ENCODE measurements at regions not wholly inside any gene's neighbourhood (a gene's known extent, or its start where the extent isn't known, plus 50 kb on each side); places are given as distances from the start of the nearest gene placed in this dataset.
"Not testable (repeated sequence)": the region's sequence is repeated elsewhere in the genome, so short reads cannot be mapped to it uniquely, and the experiment has no call there.

DNA sequence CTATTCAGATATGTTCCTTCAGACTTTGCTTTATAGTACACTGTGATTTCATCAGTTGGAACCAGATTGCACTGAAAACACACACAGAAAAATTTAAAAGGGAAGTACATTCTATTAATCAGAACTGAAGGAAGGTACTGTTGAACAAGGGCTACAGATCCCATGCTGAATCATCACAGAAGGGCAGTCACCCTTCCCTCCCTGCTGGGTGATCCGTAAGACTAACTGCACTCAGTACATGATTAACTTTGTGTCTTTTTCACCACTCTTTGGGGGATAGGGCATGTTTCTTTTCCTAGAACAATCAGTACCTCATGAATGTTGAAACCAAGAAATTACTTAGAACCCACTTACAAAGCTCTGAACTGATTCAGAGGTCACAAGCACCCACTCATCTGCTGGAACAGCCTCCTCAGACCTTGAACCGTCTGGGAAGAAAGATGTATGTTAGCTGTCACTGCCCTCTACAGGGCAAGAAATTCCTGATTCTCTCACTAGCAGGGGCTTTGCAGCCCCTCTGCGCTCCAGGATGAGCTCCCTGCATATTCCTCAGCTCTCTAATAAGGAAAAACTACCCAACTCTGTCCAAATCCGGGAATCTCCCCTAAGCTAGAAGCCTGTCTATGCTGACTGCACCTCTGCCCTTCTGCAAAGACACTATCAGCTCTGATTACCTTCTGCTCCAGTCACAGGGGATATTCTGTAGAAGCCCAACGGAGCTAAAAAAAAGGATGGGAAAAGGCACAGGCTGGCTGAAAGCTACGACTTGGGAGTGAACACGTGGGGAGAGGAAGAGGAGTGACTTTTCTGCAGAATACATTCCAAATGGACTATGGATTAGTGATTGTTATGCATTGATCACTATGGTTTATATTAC, 51.0 kb downstream of the IARS1 start:
- DNase-seq (ENCODE audit: low read depth): peak; percentile 63

DNA sequence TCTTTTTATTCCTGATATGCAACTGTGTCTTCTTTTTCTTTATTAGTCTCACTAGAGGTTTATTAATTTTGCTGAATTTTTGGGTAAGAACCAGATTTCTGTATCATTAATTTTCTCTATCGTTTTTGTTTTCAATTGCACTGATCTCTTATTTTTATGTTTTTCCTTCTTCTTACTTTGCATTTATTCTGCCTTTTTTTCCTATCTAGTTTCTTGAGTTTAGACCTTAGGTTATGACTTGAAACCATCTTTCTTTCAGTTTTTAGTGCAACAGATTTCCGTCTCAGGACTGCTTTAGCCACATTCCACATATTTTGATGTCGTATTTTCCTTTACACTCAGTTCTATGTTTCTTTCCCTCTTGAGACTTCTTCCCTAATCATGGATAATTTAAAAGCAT, 56.6 kb downstream of the IARS1 start:
- DNase-seq (ENCODE audit: low read depth): no peak

DNA sequence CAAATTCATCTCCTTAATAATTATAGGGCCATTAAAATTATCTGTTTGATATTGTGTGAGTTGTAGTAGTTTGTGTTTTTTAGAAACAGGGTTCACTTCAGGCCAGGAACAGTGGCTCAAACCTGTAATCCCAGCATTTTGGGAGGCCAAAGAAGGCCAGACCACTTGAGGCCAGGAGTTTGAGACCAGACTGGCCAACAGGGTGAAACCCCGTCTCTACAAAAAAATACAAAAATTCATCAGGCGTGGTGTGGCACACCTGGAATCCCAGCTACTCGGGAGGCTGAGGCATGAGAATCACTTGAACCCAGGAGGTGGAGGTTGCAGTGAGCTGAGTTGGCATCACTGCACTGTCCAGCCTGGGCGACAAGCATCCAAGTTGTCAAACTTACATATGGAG, 57.0 kb downstream of the IARS1 start:
- DNase-seq (ENCODE audit: low read depth): no peak

DNA sequence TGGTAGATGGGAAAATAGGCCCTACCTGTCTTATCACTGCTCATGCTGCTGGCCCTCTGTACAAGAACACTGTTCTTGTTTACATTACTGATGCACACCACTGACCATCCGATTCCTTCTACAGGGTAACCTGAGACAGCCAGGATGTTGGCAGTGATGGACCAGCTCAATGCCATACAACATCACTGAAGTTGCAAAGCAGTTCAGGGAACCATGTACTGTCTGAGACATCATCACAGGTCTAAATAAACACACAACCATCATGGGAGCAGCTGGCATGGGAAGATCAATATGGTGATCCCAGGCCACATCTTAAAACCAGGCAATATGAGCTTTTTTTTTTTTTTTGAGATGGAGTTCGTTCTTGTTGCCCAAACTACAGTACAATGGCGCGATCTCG, 59.0 kb downstream of the IARS1 start:
- no peak for DNase-seq (ENCODE audit: low read depth)

DNA sequence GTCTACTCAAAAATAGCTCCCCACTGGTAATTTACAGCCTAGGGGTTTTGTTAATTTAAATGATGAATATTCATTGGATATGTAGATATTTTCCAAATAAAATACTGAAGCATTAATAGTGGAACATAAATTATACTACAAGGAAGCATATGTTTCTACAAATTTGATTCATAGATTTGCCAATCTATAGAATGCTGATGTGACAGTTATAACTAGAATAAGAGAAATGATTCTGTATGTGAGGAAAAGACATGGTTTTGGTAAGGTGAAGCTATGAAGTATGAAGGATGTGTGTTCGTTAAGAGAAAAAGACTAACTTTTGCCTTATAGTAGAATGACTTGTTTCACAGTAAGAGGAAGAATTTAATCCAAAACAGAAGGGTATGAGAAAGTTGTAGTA, 61.3 kb downstream of the IARS1 start:
- DNase-seq (ENCODE audit: low read depth): no peak

DNA sequence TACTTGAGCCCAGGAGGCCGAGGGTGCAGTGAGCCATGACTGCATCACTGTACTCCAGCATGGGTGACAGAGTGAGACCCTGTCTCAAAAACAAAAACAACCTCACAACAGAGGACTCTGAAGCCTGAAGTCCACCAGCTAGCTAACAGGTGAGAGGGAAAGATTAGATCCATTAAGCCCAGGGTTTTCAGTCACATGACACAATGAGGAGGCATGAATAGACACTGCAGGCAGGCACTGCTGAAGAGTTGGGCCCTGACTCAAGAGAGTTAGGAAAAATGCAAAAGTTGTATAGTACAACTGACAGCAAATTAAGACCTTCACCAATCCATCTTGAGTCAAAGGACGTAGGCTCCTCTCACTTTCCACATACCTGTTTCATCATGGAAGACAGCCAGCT, 64.9 kb downstream of the IARS1 start:
- no peak for DNase-seq (ENCODE audit: low read depth)

DNA sequence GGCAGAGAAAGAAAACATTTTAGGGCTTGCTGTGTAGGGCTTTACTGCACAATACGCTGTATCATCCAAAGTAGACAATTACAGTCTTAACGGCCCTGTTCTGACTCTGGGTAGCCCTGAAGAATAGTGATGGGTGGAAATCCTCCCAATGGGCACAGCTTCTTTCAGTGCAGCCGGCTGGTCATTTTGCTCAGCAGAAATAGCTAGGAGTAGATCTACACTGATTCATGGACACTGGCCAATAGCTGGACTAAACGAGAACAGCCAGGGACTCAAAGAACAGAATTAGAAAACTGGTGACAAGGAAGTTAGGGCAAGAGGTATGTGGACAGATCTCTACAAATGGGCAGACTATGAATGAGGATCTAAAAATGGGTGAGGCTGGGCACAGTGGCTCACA, 69.3 kb downstream of the IARS1 start:
- DNase-seq (ENCODE audit: low read depth): no peak

DNA sequence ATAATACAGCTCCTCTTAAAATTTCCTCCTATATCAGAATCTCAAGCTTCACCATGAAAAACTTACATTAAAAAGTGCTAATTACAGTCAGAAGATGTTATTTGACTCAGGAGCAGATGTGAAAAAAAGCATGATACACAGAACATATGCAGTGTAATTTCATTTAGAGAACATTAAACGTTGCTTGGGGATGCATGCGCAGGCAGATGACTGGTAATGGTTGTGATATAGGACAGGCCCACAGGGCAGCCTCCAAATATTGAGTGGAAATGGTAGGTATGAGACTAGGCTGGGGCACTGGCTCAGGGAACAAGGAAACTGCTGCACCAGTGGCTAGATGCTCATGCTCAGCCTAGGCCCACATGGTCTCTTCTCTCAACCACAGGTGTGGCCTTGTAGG, 69.7 kb downstream of the IARS1 start:
- DNase-seq (ENCODE audit: low read depth): no peak

DNA sequence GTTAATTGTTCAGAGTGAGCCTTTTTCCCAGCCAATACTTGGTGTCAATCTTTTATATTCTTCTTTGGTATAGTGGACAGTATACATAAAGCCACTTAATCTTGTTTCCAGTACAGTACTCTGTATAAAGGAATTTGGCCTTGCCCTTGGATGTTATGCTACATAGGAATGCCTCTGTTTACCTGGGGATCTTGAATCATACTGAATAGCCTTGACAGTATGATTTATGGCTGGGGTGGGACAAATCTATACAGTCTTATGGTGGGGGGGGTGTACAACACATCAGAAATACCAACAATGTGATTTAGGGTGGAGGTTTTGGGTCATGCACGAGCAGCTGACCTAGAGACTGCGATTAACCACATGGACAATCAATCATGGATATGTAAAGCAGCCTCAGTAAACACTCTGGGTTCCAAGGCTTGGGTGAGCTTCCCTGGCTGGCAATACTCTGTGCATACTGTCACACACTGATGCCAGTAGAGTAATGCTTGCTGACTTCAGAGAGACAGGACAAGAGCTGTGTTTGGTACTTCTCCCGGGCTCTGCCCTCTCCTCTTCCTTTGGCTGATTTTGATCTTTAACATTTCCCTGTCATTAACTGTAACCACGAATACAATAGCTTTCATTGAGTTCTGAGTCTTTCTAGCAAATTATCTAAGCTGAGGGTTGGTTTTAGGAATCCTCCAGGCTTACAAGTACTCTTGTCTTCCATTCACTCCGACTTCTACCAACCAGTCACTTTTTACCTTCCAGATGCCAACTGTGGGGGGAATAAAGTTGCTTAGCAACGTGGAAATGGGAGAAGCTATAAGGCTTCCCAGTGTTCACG, 84.6 kb downstream of the IARS1 start:
- DNase-seq (ENCODE audit: low read depth): no peak

DNA sequence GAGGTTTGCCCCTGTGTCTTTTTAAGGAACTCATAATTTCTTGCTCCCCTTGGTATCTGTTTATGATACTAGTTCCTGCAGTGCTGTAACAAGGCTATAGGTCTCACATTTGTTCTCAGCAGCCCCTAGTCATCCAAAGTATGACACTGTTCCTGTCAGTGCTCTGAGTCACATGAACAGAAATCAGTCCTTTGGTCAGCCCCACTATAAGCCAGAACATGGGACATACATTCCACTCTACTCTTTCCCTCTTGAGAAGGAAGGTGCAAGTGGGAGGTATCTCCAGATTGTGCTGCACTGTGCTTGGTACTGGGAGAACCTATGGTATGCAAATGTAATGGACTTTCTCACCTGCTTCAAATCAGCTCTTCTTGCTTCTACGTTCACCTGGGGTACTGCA, 87.0 kb downstream of the IARS1 start:
- no peak for DNase-seq (ENCODE audit: low read depth)

DNA sequence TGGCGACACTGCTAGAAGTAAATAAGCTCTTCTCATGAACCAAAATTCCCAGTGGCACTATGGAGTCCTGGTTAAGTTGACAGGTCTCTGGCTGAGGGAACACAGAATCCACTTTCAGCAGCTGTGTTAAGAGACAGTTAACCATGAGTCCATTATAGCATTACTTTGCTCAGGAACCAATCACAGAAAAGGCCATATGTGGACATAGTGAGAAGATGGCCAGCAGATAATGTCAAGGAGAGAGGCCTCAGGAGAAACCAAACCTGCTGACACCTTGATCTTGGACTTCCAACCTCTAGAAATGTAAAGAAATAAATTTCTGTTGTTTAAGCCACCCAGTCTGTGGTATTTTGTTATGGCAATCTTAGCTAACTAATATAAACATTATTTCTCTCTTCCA, 88.7 kb upstream of the SPTLC1 start:
- DNase-seq (ENCODE audit: low read depth): not testable (repeated sequence)

DNA sequence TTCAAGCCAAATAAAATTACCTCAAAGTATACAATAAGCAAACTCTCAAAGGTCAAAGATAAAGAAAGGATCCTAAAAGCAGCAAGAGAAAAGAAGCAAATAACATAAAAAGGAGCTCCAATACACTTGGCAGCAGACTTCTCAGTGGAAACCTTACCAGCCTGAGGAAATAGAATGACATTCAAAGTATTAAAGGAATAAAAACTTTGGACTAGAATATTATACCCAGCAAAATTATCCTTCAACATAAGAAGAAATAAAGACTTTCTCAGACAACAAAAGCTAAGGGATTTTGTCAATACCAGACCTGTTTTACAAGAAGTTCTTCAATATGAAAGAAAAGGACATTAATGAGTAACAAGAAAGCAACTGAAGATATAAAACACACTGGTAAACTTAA, 83.0 kb upstream of the SPTLC1 start:
- DNase-seq (ENCODE audit: low read depth): not testable (repeated sequence)

DNA sequence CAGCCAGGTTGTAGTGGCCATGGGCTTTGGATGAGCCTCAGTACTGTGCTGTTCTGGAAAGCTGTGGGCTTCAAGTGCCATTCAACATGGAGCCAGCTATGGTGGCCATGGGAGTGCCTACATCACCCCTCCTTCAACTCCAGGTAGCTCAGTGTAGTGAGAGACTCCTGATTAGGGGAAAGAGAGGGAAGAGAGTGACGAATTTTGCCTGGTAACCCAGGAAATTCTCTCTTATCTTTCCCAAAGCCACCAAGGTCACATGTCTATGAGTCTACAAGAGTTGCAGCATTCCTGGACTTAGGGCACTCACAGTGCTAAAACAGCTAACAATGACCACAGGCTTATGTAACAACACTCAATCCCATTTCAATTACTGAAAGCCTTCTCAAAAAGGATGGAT, 81.7 kb upstream of the SPTLC1 start:
- no peak for DNase-seq (ENCODE audit: low read depth)

DNA sequence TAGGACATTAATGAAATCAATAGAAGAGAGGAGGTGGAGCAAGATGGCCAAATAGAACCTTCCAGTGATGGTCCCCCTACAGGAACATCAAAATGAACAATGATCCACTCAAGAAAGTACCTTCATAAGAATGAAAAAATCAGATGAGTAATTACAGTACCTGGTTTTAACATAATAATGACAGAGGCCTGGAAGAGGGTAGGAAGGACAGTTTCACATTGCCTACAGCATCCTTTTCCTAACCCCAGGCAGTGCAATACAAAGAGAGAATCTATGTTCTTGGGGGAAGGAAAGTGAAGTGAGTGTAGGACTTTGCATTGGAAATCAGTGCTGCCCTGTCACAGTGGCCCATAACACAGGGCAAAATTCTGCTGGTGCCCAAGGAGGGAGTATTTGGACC, 81.2 kb upstream of the SPTLC1 start:
- DNase-seq (ENCODE audit: low read depth): no peak

DNA sequence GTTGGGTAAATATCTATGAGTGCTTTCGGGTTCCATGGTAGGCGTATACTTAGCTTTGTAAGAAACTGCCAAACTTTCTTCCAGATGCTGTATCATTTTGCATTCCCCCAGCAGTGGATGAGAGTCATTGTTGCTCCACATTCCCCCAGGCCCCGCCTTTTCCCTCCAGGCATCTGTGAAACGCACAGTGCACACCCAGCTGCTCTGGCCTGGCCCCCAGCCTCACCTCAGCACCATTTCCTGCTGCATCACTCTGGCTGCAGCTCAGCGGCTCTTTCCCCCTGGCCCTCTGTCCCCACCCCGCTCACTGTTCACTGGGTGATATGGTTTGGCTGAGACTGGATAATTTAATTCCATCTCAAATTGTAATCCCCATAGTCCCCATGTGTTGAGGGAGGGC, 76.6 kb upstream of the SPTLC1 start:
- no peak for DNase-seq (ENCODE audit: low read depth)

DNA sequence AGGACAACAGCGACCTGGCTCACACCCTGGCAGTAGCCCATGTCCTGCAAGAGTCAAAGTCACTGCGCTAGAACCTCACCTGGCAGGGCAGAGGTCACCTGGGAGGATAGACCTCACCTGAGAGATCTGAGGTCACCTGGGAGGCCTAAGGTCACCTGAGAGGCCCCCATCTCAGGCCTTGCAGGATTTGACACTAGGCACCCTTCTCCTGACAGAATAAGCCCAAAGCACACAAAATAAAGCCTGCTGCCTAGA, 75.2 kb upstream of the SPTLC1 start:
- DNase-seq (ENCODE audit: low read depth): no peak

DNA sequence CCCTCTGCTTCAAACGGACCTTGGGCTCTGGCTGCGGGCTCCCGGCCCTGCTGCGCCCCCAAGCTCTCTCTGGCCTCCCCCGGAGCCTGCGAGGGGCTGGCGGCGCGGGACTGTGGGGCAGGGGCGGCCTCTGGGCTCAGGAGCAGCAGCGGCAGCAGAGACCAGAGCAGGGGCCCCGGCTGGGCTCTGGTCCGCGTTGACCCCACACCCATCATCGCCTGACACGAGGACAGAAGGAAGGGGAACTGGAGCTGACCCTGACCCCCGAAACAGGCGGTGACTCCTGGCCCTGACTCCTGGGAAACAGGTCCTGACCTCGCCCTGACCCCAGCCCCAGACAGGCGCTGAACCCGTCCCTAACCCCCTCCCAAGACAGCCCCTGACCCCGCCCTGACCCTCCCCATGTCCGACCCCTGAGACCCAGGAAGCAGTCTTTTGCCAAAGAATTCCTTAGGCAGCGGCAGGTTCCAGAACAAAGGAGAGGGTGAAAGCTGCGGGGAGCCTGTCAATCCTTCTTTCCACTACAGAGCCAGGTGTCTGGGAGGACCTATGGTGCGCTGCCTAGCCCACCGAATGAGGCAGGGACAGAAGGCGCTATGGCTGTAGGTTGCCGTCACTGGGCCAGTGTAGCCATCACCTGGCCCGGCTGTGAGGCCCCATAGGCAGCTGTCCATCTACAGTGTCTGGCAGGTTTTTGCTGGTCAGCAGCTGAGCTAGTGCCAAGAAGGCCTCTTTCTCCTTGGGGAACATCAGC, 74.7 kb upstream of the SPTLC1 start:
- DNase-seq (ENCODE audit: low read depth): no peak

DNA sequence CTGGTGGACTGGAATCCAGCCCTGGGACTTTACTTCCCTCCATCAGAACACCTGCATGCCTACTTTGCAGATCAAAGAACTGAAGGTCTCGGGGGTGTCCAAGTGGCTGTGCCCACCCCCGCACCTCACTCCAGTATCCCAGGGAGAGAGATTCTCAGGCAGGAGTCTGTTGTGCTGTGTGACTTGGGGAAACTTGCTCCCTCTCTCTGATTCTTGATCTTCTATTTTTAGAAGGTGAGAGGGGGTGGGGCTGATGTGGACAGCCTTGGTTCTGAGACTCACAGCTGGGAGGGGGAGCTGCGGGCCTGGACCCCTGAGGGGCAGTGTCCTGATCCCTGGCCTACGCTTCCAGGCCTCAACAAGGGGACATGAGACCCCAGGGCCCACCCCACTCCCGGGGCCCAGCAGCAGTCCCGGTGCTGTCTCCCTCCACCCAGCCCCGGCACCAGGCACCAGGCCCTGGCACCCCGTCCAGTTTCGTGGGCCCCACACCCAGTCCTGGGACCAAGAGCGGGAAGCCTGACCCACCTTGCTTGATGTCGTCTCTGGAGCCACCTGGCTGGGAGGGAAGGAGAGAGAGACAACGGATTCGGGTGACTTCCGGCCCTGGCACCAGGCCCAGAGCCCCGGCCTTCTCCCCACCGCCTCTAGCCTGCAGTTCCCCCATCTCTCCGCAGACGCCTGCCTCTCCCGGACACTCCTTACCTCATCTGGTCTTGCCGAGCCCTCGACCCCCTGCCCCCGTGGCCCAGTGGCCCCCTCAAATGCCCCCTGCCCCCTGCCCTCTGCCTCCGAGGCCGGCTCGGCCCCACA, 74.0 kb upstream of the SPTLC1 start:
- DNase-seq (ENCODE audit: low read depth): no peak

DNA sequence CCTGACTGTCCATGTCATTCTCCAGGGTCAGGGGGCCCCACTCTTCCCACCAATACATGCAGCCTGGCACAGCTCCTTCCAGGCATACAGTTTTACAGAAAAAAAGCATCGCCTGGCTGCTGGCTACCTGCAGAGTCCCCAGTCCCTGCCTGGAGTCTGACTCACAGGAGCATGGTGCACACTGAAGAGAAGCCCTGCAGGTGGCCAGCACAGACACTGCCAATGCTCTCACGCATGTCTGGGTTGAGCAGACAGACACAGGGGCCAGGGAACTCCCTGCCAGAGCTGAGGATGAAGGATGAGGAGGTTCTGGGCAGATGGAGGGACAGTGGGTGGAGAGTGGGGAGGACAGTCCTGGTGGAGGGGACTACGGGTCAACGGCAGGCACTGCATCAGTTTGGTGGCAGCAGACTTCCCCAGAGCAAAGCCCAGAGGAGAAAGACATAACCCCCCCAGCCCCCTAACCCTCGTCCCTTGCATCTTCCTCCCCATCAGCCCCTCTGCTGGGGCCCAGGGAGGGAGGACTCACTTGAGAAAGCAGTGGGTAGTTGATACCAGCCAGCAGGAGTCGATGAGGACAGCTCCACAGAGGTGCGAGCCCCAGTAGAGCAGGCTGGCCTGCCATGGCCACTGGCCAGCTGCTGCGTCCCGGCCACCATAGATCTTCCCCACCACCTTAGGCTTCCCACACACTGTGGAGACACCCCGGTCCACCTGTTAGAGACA, 72.9 kb upstream of the SPTLC1 start:
- no peak for DNase-seq (ENCODE audit: low read depth)

DNA sequence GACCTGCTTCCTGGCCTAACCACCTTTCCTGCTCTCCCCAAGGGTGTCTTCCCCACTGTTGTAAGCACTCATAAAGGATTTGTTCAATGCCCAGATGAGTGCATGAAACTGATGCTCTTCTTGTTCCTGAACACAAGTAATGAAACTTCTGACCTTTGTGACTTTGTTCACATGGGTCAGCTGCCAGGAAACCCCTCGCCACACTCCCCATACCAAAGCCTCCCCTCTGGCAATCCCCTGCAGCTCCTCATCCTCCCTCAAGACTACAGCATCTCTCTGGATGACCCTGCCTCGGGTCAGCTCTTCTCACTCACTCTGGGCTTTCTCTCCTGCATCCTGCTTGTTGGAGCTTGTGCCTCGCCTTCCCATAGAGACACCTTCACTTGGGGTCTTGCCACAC, 72.2 kb upstream of the SPTLC1 start:
- no peak for DNase-seq (ENCODE audit: low read depth)

DNA sequence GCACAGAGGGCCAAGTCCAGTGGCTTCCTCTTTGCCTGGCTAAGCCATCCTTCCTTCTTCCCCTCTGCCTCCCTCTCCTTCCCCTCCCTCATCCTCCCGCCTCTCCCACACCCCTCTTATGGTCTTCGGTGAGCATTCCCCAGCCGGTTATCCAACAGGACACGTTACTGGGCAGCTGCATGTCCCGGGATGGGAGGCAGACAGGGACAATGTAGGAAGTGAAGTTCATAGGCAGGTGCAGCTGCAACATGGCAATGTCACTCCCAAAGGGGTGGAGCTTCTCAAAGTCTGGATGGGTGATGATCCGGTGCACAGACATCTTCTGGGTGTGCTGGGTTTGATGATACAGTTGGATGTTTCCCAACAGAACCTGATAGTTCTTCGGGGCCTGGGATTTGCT, 71.4 kb upstream of the SPTLC1 start:
- DNase-seq (ENCODE audit: low read depth): no peak

All from non-pigmented ciliary epithelial cell (primary cell).